ENCODE measurements at regions not wholly inside any gene's neighbourhood (a gene's known extent, or its start where the extent isn't known, plus 50 kb on each side); places are given as distances from the start of the nearest gene placed in this dataset.
"Not testable (repeated sequence)": the region's sequence is repeated elsewhere in the genome, so short reads cannot be mapped to it uniquely, and the experiment has no call there.

- no peaks in the 10 kb centered on the region for H3K9me3 Mint-ChIP-seq (ENCODE audit: low read depth)
- H3K4me1 Mint-ChIP-seq (ENCODE audit: low read depth) = peaks cover 33% of the 10 kb centered on the region
- no peak overlapping the region for H3K4me3 Mint-ChIP-seq (ENCODE audit: unreplicated experiment)
- H3K27ac Mint-ChIP-seq (ENCODE audit: unreplicated experiment) = peak overlapping the region; percentile 60
- DNase-seq (ENCODE audit: low spot score) = no peak
- no peak for TF ChIP-seq CTCF (IDR thresholded peaks at IDR 0.05)
- H3K36me3 Mint-ChIP-seq (ENCODE audit: low read depth) = peaks cover 11% of the 10 kb centered on the region
- H3K27me3 Mint-ChIP-seq (ENCODE audit: low read depth) = no peaks in the 10 kb centered on the region
Measured at GRCh38 chr2:111250448-111251030, 129.8 kb downstream of the BCL2L11 start.

GRCh38 chr2:111251711-111252110 lies 131.0 kb downstream of the BCL2L11 start:
- Mint-ChIP-seq H3K27ac (ENCODE audit: unreplicated experiment) (no peak overlapping the region), H3K9me3 (ENCODE audit: low read depth) (no peaks in the 10 kb centered on the region), H3K36me3 (ENCODE audit: low read depth) (peaks cover 7% of the 10 kb centered on the region), H3K27me3 (ENCODE audit: low read depth) (no peaks in the 10 kb centered on the region), H3K4me1 (ENCODE audit: low read depth) (peaks cover 33% of the 10 kb centered on the region), H3K4me3 (ENCODE audit: unreplicated experiment) (no peak overlapping the region)
- TF ChIP-seq CTCF (IDR thresholded peaks at IDR 0.05) = no peak
- DNase-seq (ENCODE audit: low spot score) = no peak

- H3K27ac Mint-ChIP-seq (ENCODE audit: unreplicated experiment) = no peak overlapping the region
- H3K36me3 Mint-ChIP-seq (ENCODE audit: low read depth) = peaks cover 3% of the 10 kb centered on the region
- H3K4me1 Mint-ChIP-seq (ENCODE audit: low read depth) = peaks cover 33% of the 10 kb centered on the region
- no peak for TF ChIP-seq CTCF (IDR thresholded peaks at IDR 0.05)
- no peak overlapping the region for H3K4me3 Mint-ChIP-seq (ENCODE audit: unreplicated experiment)
- H3K9me3 Mint-ChIP-seq (ENCODE audit: low read depth) = no peaks in the 10 kb centered on the region
- no peak for DNase-seq (ENCODE audit: low spot score)
- H3K27me3 Mint-ChIP-seq (ENCODE audit: low read depth) = no peaks in the 10 kb centered on the region
Measured at GRCh38 chr2:111252436-111252835, 131.7 kb downstream of the BCL2L11 start.

GRCh38 chr2:111254916-111255315 lies 134.2 kb downstream of the BCL2L11 start:
- not testable (repeated sequence) for H3K36me3 Mint-ChIP-seq (ENCODE audit: low read depth); H3K27ac Mint-ChIP-seq (ENCODE audit: unreplicated experiment); H3K27me3 Mint-ChIP-seq (ENCODE audit: low read depth); DNase-seq (ENCODE audit: low spot score); H3K9me3 Mint-ChIP-seq (ENCODE audit: low read depth); H3K4me3 Mint-ChIP-seq (ENCODE audit: unreplicated experiment)
- peaks cover 27% of the 10 kb centered on the region for H3K4me1 Mint-ChIP-seq (ENCODE audit: low read depth)

- H3K27ac Mint-ChIP-seq (ENCODE audit: unreplicated experiment); H3K36me3 Mint-ChIP-seq (ENCODE audit: low read depth); DNase-seq (ENCODE audit: low spot score); H3K9me3 Mint-ChIP-seq (ENCODE audit: low read depth); H3K27me3 Mint-ChIP-seq (ENCODE audit: low read depth); H3K4me3 Mint-ChIP-seq (ENCODE audit: unreplicated experiment): not testable (repeated sequence)
- peaks cover 11% of the 10 kb centered on the region for H3K4me1 Mint-ChIP-seq (ENCODE audit: low read depth)
Measured at GRCh38 chr2:111256628-111257027, 135.9 kb downstream of the BCL2L11 start.

- H3K4me1 Mint-ChIP-seq (ENCODE audit: low read depth); H3K27ac Mint-ChIP-seq (ENCODE audit: unreplicated experiment); H3K4me3 Mint-ChIP-seq (ENCODE audit: unreplicated experiment); H3K27me3 Mint-ChIP-seq (ENCODE audit: low read depth); DNase-seq (ENCODE audit: low spot score); H3K36me3 Mint-ChIP-seq (ENCODE audit: low read depth); H3K9me3 Mint-ChIP-seq (ENCODE audit: low read depth): not testable (repeated sequence)
Measured at GRCh38 chr2:111257607-111258006, 136.9 kb downstream of the BCL2L11 start.

- not testable (repeated sequence) for H3K9me3 Mint-ChIP-seq (ENCODE audit: low read depth); DNase-seq (ENCODE audit: low spot score); H3K36me3 Mint-ChIP-seq (ENCODE audit: low read depth); H3K4me3 Mint-ChIP-seq (ENCODE audit: unreplicated experiment); H3K27ac Mint-ChIP-seq (ENCODE audit: unreplicated experiment); H3K27me3 Mint-ChIP-seq (ENCODE audit: low read depth); H3K4me1 Mint-ChIP-seq (ENCODE audit: low read depth)
Measured at GRCh38 chr2:111258318-111258717, 137.6 kb downstream of the BCL2L11 start.

GRCh38 chr2:111262627-111263379 lies 142.1 kb downstream of the BCL2L11 start:
- not testable (repeated sequence) for H3K4me1 Mint-ChIP-seq (ENCODE audit: low read depth); H3K9me3 Mint-ChIP-seq (ENCODE audit: low read depth); H3K27me3 Mint-ChIP-seq (ENCODE audit: low read depth); H3K36me3 Mint-ChIP-seq (ENCODE audit: low read depth); H3K4me3 Mint-ChIP-seq (ENCODE audit: unreplicated experiment); DNase-seq (ENCODE audit: low spot score)
- peak overlapping the region; percentile 32 for H3K27ac Mint-ChIP-seq (ENCODE audit: unreplicated experiment)

GRCh38 chr2:111263380-111264017 lies 142.8 kb downstream of the BCL2L11 start:
- not testable (repeated sequence) for H3K27me3 Mint-ChIP-seq (ENCODE audit: low read depth); H3K27ac Mint-ChIP-seq (ENCODE audit: unreplicated experiment); H3K36me3 Mint-ChIP-seq (ENCODE audit: low read depth); DNase-seq (ENCODE audit: low spot score); H3K4me1 Mint-ChIP-seq (ENCODE audit: low read depth); H3K4me3 Mint-ChIP-seq (ENCODE audit: unreplicated experiment); H3K9me3 Mint-ChIP-seq (ENCODE audit: low read depth)

- H3K36me3 Mint-ChIP-seq (ENCODE audit: low read depth); H3K4me1 Mint-ChIP-seq (ENCODE audit: low read depth); DNase-seq (ENCODE audit: low spot score); H3K27me3 Mint-ChIP-seq (ENCODE audit: low read depth); H3K4me3 Mint-ChIP-seq (ENCODE audit: unreplicated experiment); H3K9me3 Mint-ChIP-seq (ENCODE audit: low read depth); H3K27ac Mint-ChIP-seq (ENCODE audit: unreplicated experiment): not testable (repeated sequence)
Measured at GRCh38 chr2:111264956-111265355, 144.2 kb downstream of the BCL2L11 start.

Data from chondrocyte (in vitro differentiated cells).